ENCODE measurements at regions not wholly inside any gene's neighbourhood (a gene's known extent, or its start where the extent isn't known, plus 50 kb on each side); places are given as distances from the start of the nearest gene placed in this dataset.

DNA sequence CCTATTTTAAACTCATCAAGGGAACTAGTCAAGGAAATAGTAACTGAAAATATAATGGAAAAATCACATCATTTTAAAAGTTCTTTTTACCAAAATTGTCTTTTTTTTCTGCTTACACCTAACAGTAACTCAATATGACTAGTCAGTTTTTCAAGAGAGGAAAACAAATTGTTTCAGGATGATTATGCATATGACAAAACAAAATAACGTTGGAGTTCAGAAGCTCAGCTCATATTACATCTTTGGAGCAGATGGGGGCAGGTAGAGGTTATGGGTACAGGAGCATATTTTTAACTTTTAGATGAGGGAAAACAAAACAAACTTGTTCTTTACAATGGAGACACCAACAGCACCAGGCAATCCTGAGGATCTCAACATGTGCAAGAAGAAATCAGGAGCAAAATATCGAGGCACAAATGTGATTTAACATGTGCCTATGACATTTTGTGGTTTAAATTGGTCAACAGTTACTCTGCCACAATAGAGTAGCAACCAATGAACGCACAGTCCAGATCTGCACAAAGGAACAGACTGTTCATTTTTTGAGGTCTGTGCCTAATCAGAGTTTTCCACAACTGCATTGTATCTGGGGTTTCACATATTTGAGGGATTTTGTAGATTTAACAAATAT, 659.0 kb downstream of the ANXA1 start:
- no peak for TF ChIP-seq CEBPB (IDR thresholded peaks at IDR 0.05; ENCODE audit: low read depth, low read length)
- no peak for TF ChIP-seq BHLHE40 (IDR thresholded peaks at IDR 0.05; ENCODE audit: low read depth, low read length)
- no peak for TF ChIP-seq RCOR1 (IDR thresholded peaks at IDR 0.05; ENCODE audit: insufficient replicate concordance, low read length)
- TF ChIP-seq, protein P1, sequence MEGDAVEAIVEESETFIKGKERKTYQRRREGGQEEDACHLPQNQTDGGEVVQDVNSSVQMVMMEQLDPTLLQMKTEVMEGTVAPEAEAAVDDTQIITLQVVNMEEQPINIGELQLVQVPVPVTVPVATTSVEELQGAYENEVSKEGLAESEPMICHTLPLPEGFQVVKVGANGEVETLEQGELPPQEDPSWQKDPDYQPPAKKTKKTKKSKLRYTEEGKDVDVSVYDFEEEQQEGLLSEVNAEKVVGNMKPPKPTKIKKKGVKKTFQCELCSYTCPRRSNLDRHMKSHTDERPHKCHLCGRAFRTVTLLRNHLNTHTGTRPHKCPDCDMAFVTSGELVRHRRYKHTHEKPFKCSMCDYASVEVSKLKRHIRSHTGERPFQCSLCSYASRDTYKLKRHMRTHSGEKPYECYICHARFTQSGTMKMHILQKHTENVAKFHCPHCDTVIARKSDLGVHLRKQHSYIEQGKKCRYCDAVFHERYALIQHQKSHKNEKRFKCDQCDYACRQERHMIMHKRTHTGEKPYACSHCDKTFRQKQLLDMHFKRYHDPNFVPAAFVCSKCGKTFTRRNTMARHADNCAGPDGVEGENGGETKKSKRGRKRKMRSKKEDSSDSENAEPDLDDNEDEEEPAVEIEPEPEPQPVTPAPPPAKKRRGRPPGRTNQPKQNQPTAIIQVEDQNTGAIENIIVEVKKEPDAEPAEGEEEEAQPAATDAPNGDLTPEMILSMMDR (conservative IDR thresholded peaks at IDR 0.05; ENCODE audit: low read depth, low read length), result no peak
- TF ChIP-seq MXI1 (IDR thresholded peaks at IDR 0.05; ENCODE audit: borderline replicate concordance, low read depth, low read length), result no peak
- no peak for TF ChIP-seq MAZ (IDR thresholded peaks at IDR 0.05; ENCODE audit: borderline replicate concordance, low read depth, low read length)
- no peak for TF ChIP-seq POLR2A (IDR thresholded peaks at IDR 0.05; ENCODE audit: low read depth, low read length)

Measured in IMR-90 (cell line).